PC-3 (cell line): ENCODE measurements at regions not wholly inside any gene's neighbourhood (a gene's known extent, or its start where the extent isn't known, plus 50 kb on each side); places are given as distances from the start of the nearest gene placed in this dataset.

Experiments used
- EZH2 ChIP-seq: fragments of 300-600 bp; sonication (generic); IDR thresholded peaks from one replicate; pipeline ENCODE4 v1.6.1; 2017; ENCODE audit warnings: antibody characterized with exemption, mild to moderate bottlenecking, low read length; ENCODE audit not compliant: unreplicated experiment
- TF ChIP-seq, protein P1 (sequence below): fragments of 300-600 bp; sonication (generic); conservative IDR thresholded peaks from 2 replicates; pipeline ENCODE4 v1.5.1; 2017; ENCODE audit warnings: antibody characterized with exemption, low read depth, mild to moderate bottlenecking, low read length

DNA sequence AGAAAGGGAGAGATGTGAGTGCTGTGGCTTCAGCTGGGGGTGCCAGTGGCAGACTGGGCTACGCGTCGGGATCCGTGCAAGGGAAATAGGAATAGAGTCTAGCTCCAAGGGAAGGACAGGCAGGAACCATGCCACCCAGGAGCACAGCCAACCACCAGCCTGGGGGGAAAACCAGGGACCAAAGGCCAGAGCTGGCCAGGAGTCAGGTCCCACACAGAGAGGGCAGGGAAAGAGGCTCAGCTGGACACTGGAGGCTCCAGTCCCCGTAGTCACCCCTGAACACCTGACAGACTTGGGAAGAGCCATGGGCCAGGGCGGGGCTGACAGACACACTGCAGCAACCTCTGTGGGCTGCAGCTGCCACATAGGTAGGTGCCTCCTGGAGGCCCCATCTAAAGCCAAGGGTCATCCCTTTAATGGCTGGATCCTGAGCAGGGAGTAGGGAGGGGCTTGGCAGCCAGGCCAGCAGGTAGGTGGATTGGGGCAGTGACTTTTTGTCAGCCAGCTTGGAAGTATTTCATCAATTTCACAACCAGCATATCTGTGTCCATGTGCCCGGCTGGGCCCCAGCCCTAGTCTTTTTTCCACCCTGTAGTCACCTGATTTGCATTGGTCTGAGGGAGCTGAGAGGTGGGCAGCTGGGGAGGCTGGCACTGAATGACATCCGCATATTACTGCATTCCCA lies 163.2 kb downstream of the SH2D4B start:
- TF ChIP-seq, protein P1, sequence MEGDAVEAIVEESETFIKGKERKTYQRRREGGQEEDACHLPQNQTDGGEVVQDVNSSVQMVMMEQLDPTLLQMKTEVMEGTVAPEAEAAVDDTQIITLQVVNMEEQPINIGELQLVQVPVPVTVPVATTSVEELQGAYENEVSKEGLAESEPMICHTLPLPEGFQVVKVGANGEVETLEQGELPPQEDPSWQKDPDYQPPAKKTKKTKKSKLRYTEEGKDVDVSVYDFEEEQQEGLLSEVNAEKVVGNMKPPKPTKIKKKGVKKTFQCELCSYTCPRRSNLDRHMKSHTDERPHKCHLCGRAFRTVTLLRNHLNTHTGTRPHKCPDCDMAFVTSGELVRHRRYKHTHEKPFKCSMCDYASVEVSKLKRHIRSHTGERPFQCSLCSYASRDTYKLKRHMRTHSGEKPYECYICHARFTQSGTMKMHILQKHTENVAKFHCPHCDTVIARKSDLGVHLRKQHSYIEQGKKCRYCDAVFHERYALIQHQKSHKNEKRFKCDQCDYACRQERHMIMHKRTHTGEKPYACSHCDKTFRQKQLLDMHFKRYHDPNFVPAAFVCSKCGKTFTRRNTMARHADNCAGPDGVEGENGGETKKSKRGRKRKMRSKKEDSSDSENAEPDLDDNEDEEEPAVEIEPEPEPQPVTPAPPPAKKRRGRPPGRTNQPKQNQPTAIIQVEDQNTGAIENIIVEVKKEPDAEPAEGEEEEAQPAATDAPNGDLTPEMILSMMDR, result no peak
- TF ChIP-seq EZH2, result no peak
